Loucy (cell line): ENCODE measurements at regions not wholly inside any gene's neighbourhood (a gene's known extent, or its start where the extent isn't known, plus 50 kb on each side); places are given as distances from the start of the nearest gene placed in this dataset.

Experiments
- CTCF ChIP-seq: fragments of 200-600 bp; sonication (generic); conservative IDR thresholded peaks from 2 replicates; pipeline ENCODE4 v1.5.1; 2014; ENCODE audit warnings: mild to moderate bottlenecking, antibody characterized with exemption, low read length
- EZH2phosphoT487 ChIP-seq: fragments of 200-600 bp; IDR thresholded peaks from 2 replicates; pipeline ENCODE4 v1.6.1; 2018; ENCODE audit warnings: antibody characterized with exemption, mild to moderate bottlenecking, moderate library complexity, borderline replicate concordance

DNA sequence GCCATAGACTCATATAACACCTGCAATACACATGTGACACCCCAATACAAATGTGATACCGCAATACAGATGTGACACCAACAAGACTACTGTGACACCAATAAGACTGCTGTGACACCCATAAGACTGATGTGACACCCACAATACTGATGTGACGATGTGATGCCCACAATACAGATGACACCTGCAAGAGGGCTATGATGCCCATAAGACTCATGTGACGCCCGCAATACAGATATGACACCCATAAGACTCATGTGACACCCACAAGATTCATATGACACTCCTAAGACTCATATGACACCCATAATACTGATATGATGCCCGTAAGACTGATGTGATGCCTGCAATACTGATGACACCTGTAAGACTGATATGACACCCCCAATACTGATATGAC is 113.0 kb downstream of the MRPL57 start:
- TF ChIP-seq CTCF (no peak), EZH2phosphoT487 (no peak)
